Panc1 (cell line): ENCODE measurements at regions not wholly inside any gene's neighbourhood (a gene's known extent, or its start where the extent isn't known, plus 50 kb on each side); places are given as distances from the start of the nearest gene placed in this dataset.

ENCODE experiments used
- POLR2AphosphoS5 ChIP-seq: IDR thresholded peaks from 2 replicates; pipeline ENCODE4 v1.6.1; 2012; ENCODE audit warnings: mild to moderate bottlenecking, low read depth, low read length, moderate library complexity
- SIN3A ChIP-seq: IDR thresholded peaks from 2 replicates; pipeline ENCODE4 v1.6.1; 2012; ENCODE audit warnings: low read depth, mild to moderate bottlenecking, low read length, moderate library complexity, borderline replicate concordance; ENCODE audit not compliant: insufficient read depth
- TCF7L2 ChIP-seq: IDR thresholded peaks from 2 replicates; pipeline ENCODE4 v1.6.1; 2011; ENCODE audit warnings: mild to moderate bottlenecking, low read depth, low read length, inconsistent platforms
- TF ChIP-seq, protein P1 (sequence below): fragments of 450-650 bp; IDR thresholded peaks from 2 replicates; pipeline ENCODE4 v1.5.1; 2017; ENCODE audit warnings: mild to moderate bottlenecking
- TF ChIP-seq, protein P2 (sequence below), 2 experiments: IDR thresholded peaks; 2 replicates each; pipeline ENCODE4 v1.6.1; 2011 to 2012; ENCODE audit warnings: low read depth in 2 of 2, control low read depth in 1 of 2, low read length in 1 of 2, mild to moderate bottlenecking in 1 of 2, moderate library complexity in 1 of 2; ENCODE audit not compliant: insufficient read depth in 1 of 2

DNA sequence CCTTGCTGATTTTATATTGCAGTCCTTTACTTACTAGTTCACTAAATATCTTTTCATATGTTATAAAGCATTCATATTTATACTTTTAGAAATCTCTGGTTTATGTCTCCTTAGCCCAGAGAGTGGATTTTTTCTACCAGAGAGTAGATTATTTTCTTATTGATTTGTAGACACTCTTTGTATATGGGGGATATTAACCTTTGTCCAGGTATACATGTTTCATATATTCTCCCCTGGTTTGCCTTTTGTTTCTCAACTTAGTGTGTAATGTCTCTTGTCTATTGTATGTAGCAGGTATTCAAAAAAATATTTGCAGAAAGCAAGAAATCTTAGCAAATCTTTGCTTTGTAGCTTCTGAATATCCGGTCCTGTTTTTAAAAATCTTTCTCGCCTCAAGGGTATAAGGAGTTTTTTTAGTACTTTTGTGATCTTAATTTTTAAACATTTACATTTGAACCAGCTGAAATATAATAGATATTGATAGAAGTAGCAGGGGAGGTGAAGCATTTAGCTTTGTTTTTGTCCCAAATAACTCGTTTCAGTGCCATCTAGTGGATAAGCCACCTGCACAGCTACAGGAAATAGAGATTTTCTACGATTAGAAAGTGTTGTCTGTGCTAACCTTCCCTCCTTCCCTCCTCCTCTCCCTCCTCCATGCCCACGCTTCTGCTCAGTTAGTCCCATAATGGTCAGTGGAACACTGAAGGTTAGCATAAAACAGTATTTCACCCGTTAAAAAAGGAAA is 97.0 kb downstream of the PHETA1 start:
- TF ChIP-seq, protein P1, sequence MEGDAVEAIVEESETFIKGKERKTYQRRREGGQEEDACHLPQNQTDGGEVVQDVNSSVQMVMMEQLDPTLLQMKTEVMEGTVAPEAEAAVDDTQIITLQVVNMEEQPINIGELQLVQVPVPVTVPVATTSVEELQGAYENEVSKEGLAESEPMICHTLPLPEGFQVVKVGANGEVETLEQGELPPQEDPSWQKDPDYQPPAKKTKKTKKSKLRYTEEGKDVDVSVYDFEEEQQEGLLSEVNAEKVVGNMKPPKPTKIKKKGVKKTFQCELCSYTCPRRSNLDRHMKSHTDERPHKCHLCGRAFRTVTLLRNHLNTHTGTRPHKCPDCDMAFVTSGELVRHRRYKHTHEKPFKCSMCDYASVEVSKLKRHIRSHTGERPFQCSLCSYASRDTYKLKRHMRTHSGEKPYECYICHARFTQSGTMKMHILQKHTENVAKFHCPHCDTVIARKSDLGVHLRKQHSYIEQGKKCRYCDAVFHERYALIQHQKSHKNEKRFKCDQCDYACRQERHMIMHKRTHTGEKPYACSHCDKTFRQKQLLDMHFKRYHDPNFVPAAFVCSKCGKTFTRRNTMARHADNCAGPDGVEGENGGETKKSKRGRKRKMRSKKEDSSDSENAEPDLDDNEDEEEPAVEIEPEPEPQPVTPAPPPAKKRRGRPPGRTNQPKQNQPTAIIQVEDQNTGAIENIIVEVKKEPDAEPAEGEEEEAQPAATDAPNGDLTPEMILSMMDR = peak; percentile 64
- TF ChIP-seq, protein P2, sequence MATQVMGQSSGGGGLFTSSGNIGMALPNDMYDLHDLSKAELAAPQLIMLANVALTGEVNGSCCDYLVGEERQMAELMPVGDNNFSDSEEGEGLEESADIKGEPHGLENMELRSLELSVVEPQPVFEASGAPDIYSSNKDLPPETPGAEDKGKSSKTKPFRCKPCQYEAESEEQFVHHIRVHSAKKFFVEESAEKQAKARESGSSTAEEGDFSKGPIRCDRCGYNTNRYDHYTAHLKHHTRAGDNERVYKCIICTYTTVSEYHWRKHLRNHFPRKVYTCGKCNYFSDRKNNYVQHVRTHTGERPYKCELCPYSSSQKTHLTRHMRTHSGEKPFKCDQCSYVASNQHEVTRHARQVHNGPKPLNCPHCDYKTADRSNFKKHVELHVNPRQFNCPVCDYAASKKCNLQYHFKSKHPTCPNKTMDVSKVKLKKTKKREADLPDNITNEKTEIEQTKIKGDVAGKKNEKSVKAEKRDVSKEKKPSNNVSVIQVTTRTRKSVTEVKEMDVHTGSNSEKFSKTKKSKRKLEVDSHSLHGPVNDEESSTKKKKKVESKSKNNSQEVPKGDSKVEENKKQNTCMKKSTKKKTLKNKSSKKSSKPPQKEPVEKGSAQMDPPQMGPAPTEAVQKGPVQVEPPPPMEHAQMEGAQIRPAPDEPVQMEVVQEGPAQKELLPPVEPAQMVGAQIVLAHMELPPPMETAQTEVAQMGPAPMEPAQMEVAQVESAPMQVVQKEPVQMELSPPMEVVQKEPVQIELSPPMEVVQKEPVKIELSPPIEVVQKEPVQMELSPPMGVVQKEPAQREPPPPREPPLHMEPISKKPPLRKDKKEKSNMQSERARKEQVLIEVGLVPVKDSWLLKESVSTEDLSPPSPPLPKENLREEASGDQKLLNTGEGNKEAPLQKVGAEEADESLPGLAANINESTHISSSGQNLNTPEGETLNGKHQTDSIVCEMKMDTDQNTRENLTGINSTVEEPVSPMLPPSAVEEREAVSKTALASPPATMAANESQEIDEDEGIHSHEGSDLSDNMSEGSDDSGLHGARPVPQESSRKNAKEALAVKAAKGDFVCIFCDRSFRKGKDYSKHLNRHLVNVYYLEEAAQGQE (IDR thresholded peaks at IDR 0.05; ENCODE audit: insufficient read depth in 1 of 2, low read depth in 2 of 2, low read length in 1 of 2) = no peak
- TF ChIP-seq POLR2AphosphoS5 = no peak
- TF ChIP-seq TCF7L2 = no peak
- TF ChIP-seq SIN3A = no peak
